ENCODE measurements at regions not wholly inside any gene's neighbourhood (a gene's known extent, or its start where the extent isn't known, plus 50 kb on each side); places are given as distances from the start of the nearest gene placed in this dataset.
"Not testable (repeated sequence)": the region's sequence is repeated elsewhere in the genome, so short reads cannot be mapped to it uniquely, and the experiment has no call there.

GRCh38 chr2:223273995-223274394, 222.0 kb downstream of the KCNE4 start:
- no peak for DNase-seq (ENCODE audit: low read depth in 4 of 4, low spot score in 3 of 4)

GRCh38 chr2:223282221-223282620, 230.2 kb downstream of the KCNE4 start:
- DNase-seq (ENCODE audit: low read depth in 4 of 4, low spot score in 3 of 4), result no peak

GRCh38 chr2:223283329-223283728, 231.3 kb downstream of the KCNE4 start:
- no peak for DNase-seq (ENCODE audit: low read depth in 4 of 4, low spot score in 3 of 4)

- DNase-seq (ENCODE audit: low read depth in 4 of 4, low spot score in 3 of 4), result no peak
Measured at GRCh38 chr2:223283771-223284170, 231.8 kb downstream of the KCNE4 start.

GRCh38 chr2:223285370-223286265, 233.6 kb downstream of the KCNE4 start:
- no peak for DNase-seq (ENCODE audit: low read depth in 4 of 4, low spot score in 3 of 4)

- no peak for DNase-seq (ENCODE audit: low read depth in 4 of 4, low spot score in 3 of 4)
Measured at GRCh38 chr2:223294756-223295155, 242.8 kb downstream of the KCNE4 start.

GRCh38 chr2:223297788-223298187, 245.8 kb downstream of the KCNE4 start:
- no peak for DNase-seq (ENCODE audit: low read depth in 4 of 4, low spot score in 3 of 4)

- DNase-seq (ENCODE audit: low read depth in 4 of 4, low spot score in 3 of 4), result not testable (repeated sequence)
Measured at GRCh38 chr2:223298329-223298728, 246.3 kb downstream of the KCNE4 start.

- no peak for DNase-seq (ENCODE audit: low read depth in 4 of 4, low spot score in 3 of 4)
Measured at GRCh38 chr2:223300326-223300725, 248.3 kb downstream of the KCNE4 start.

GRCh38 chr2:223306371-223306770, 254.4 kb downstream of the KCNE4 start:
- no peak for DNase-seq (ENCODE audit: low read depth in 4 of 4, low spot score in 3 of 4)

- no peak for DNase-seq (ENCODE audit: low read depth in 4 of 4, low spot score in 3 of 4)
Measured at GRCh38 chr2:223311889-223312680, 260.1 kb downstream of the KCNE4 start.

GRCh38 chr2:223313101-223313500, 261.1 kb downstream of the KCNE4 start:
- no peak for DNase-seq (ENCODE audit: low read depth in 4 of 4, low spot score in 3 of 4)

GRCh38 chr2:223314811-223315210, 262.8 kb downstream of the KCNE4 start:
- DNase-seq (ENCODE audit: low read depth in 4 of 4, low spot score in 3 of 4), result no peak

- no peak for DNase-seq (ENCODE audit: low read depth in 4 of 4, low spot score in 3 of 4)
Measured at GRCh38 chr2:223315813-223316212, 263.8 kb downstream of the KCNE4 start.

- DNase-seq (ENCODE audit: low read depth in 4 of 4, low spot score in 3 of 4), result no peak
Measured at GRCh38 chr2:223316342-223316741, 264.4 kb downstream of the KCNE4 start.

- no peak for DNase-seq (ENCODE audit: low read depth in 4 of 4, low spot score in 3 of 4)
Measured at GRCh38 chr2:223319601-223320000, 267.6 kb downstream of the KCNE4 start.

GRCh38 chr2:223324402-223324801, 272.4 kb downstream of the KCNE4 start:
- no peak for DNase-seq (ENCODE audit: low read depth in 4 of 4, low spot score in 3 of 4)

- no peak for DNase-seq (ENCODE audit: low read depth in 4 of 4, low spot score in 3 of 4)
Measured at GRCh38 chr2:223328578-223328977, 273.6 kb downstream of the SCG2 start.

GRCh38 chr2:223330747-223331146, 271.4 kb downstream of the SCG2 start:
- not testable (repeated sequence) for DNase-seq (ENCODE audit: low read depth in 4 of 4, low spot score in 3 of 4)

GRCh38 chr2:223338016-223338415, 264.1 kb downstream of the SCG2 start:
- DNase-seq (ENCODE audit: low read depth in 4 of 4, low spot score in 3 of 4), result no peak

GRCh38 chr2:223357076-223357475, 245.1 kb downstream of the SCG2 start:
- DNase-seq (ENCODE audit: low read depth in 4 of 4, low spot score in 3 of 4), result no peak

- no peak for DNase-seq (ENCODE audit: low read depth in 4 of 4, low spot score in 3 of 4)
Measured at GRCh38 chr2:223363085-223363484, 239.1 kb downstream of the SCG2 start.

Measured in right renal pelvis (tissue), 4 donors.